ENCODE measurements at regions not wholly inside any gene's neighbourhood (a gene's known extent, or its start where the extent isn't known, plus 50 kb on each side); places are given as distances from the start of the nearest gene placed in this dataset.

GRCh38 chr16:65938083-65938482 is 428.4 kb upstream of the CDH5 start:
- no peak for DNase-seq

GRCh38 chr16:65937455-65937854 is 429.0 kb upstream of the CDH5 start:
- no peak for DNase-seq

- DNase-seq: no peak
These were observed 430.4 kb upstream of the CDH5 start for GRCh38 chr16:65936096-65936495.

GRCh38 chr16:65934443-65934842 is 432.0 kb upstream of the CDH5 start:
- DNase-seq: no peak

GRCh38 chr16:65933703-65934102 is 432.8 kb upstream of the CDH5 start:
- no peak for DNase-seq

GRCh38 chr16:65932350-65933072 is 434.0 kb upstream of the CDH5 start:
- DNase-seq: no peak

- no peak for DNase-seq
These were observed 443.6 kb upstream of the CDH5 start for GRCh38 chr16:65922923-65923322.

GRCh38 chr16:65919986-65920376 is 446.5 kb upstream of the CDH5 start:
- no peak for DNase-seq

GRCh38 chr16:65919145-65919985 is 447.1 kb upstream of the CDH5 start:
- DNase-seq: no peak

- DNase-seq: no peak
These were observed 449.0 kb upstream of the CDH5 start for GRCh38 chr16:65917466-65917865.

- no peak for DNase-seq
These were observed 449.5 kb upstream of the CDH5 start for GRCh38 chr16:65916995-65917394.

GRCh38 chr16:65910291-65910690 is 456.2 kb upstream of the CDH5 start:
- DNase-seq: no peak

GRCh38 chr16:65909310-65910050 is 457.0 kb upstream of the CDH5 start:
- DNase-seq: no peak

GRCh38 chr16:65908568-65908967 is 457.9 kb upstream of the CDH5 start:
- DNase-seq: no peak

- DNase-seq: no peak
These were observed 461.2 kb upstream of the CDH5 start for GRCh38 chr16:65905331-65905730.

GRCh38 chr16:65896448-65897153 is 469.9 kb upstream of the CDH5 start:
- DNase-seq: no peak

GRCh38 chr16:65895906-65896305 is 470.6 kb upstream of the CDH5 start:
- no peak for DNase-seq

- DNase-seq: no peak
These were observed 471.0 kb upstream of the CDH5 start for GRCh38 chr16:65895486-65895885.

GRCh38 chr16:65890203-65890602 is 476.3 kb upstream of the CDH5 start:
- DNase-seq: no peak

- DNase-seq: no peak
These were observed 476.9 kb upstream of the CDH5 start for GRCh38 chr16:65889533-65889966.

GRCh38 chr16:65888201-65888600 is 478.3 kb upstream of the CDH5 start:
- no peak for DNase-seq

- no peak for DNase-seq
These were observed 482.5 kb upstream of the CDH5 start for GRCh38 chr16:65884018-65884417.

GRCh38 chr16:65878347-65878746 is 488.1 kb upstream of the CDH5 start:
- DNase-seq: no peak
